SU-DHL-6 (cell line): ENCODE measurements at regions not wholly inside any gene's neighbourhood (a gene's known extent, or its start where the extent isn't known, plus 50 kb on each side); places are given as distances from the start of the nearest gene placed in this dataset.

ENCODE experiments used
- H2AFZ ChIP-seq: fragments of 200-600 bp; sonication (generic); 2 replicates; pipeline ENCODE4 v1.6.1; 2014; ENCODE audit warnings: low read depth, mild to moderate bottlenecking, moderate library complexity, mixed read lengths, antibody characterized with exemption, low read length; ENCODE audit not compliant: severe bottlenecking
- H3F3A ChIP-seq: fragments of 200-600 bp; shearing (Covaris generic); 2 replicates; pipeline ENCODE4 v1.6.0; 2016; ENCODE audit warnings: antibody characterized with exemption, mild to moderate bottlenecking; ENCODE audit not compliant: insufficient read depth
- H3K27ac ChIP-seq: fragments of 200-600 bp; sonication (generic); 2 replicates; pipeline ENCODE4 v1.5.1; 2016; ENCODE audit warnings: low read depth, mild to moderate bottlenecking, low read length, moderate library complexity, mixed read lengths
- H3K27me3 ChIP-seq: fragments of 200-600 bp; sonication (generic), shearing (Covaris generic); 2 replicates; pipeline ENCODE4 v1.6.0; 2014; ENCODE audit warnings: mild to moderate bottlenecking, low read length
- H3K36me3 ChIP-seq: fragments of 200-600 bp; sonication (generic); 2 replicates; pipeline ENCODE4 v1.6.1; 2014; ENCODE audit warnings: mild to moderate bottlenecking, low read length, mixed read lengths
- H3K4me2 ChIP-seq: fragments of 300-600, 200-600 bp; shearing (Covaris generic), sonication (generic); 2 replicates; pipeline ENCODE4 v1.6.0; 2014; ENCODE audit warnings: low read length, low read depth, mild to moderate bottlenecking; ENCODE audit not compliant: poor library complexity, severe bottlenecking
- H3K4me3 ChIP-seq: fragments of 200-600 bp; sonication (generic); 2 replicates; pipeline ENCODE4 v1.5.1; 2014; ENCODE audit warnings: antibody characterized with exemption, low read length, mild to moderate bottlenecking, mixed read lengths; ENCODE audit not compliant: insufficient read depth, poor library complexity, severe bottlenecking
- H3K79me2 ChIP-seq: fragments of 200-600 bp; sonication (generic); 2 replicates; pipeline ENCODE4 v1.6.1; 2014; ENCODE audit warnings: mild to moderate bottlenecking, low read length, moderate library complexity; ENCODE audit not compliant: insufficient read depth
- H3K9ac ChIP-seq: fragments of 200-600 bp; sonication (generic); 2 replicates; pipeline ENCODE4 v1.7.0; 2014; ENCODE audit warnings: mild to moderate bottlenecking, low read length
- H3K9me2 ChIP-seq: fragments of 200-600 bp; sonication (generic); replicated peaks from 2 replicates; pipeline ENCODE4 v1.6.1; 2014; ENCODE audit warnings: low read length; ENCODE audit not compliant: insufficient read depth
- H3K9me3 ChIP-seq: fragments of 200-600 bp; sonication (generic); 2 replicates; pipeline ENCODE4 v1.6.1; 2014; ENCODE audit warnings: low read length, mixed read lengths; ENCODE audit not compliant: insufficient read depth
- H4K20me1 ChIP-seq: fragments of 200-600 bp; sonication (generic); 2 replicates; pipeline ENCODE4 v1.6.1; 2014; ENCODE audit warnings: low read depth, mild to moderate bottlenecking, antibody characterized with exemption, low read length, moderate library complexity, mixed read lengths
- EZH2phosphoT487 ChIP-seq: fragments of 200-600 bp; sonication (generic), shearing (Covaris generic); conservative IDR thresholded peaks from 2 replicates; pipeline ENCODE4 v1.6.1; 2018; ENCODE audit warnings: mild to moderate bottlenecking, antibody characterized with exemption, low read length, moderate library complexity, mixed read lengths
- TF ChIP-seq, protein P1 (sequence below): fragments of 200-600 bp; sonication (generic); IDR thresholded peaks from one replicate; pipeline ENCODE4 v1.5.1; 2017; ENCODE audit warnings: antibody characterized with exemption, mild to moderate bottlenecking, low read length, moderate library complexity; ENCODE audit not compliant: insufficient read depth, poor library complexity, severe bottlenecking

DNA sequence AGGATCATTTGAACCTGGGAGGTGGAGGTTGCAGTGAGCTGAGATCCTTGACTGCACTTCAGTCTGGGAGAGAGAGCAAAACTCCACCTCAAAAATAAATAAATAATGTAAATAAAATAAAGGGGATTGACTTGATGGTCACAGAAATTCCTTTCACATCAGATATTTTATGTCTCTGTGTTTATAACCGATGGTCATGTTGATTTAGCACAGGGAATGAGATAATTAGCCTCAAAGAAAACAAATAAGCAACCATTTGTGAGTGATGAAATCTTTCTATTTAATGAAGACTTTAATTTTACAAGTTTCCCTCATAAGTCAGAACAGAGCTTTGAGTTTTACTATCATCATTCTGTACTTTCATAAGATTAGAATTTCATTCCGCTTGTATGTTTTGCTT, 64.8 kb upstream of the NUPR2 start:
- Histone ChIP-seq H3K27me3 (no peaks in the 10 kb centered on the region), H3K4me2 (no peak overlapping the region), H3K9me2 (no peaks in the 10 kb centered on the region), H3K79me2 (no peaks in the 10 kb centered on the region), H2AFZ (no peak overlapping the region), H3K4me3 (no peak overlapping the region), H3K9me3 (no peaks in the 10 kb centered on the region), H3K36me3 (no peaks in the 10 kb centered on the region), H3K9ac (no peak overlapping the region), H3K27ac (no peak overlapping the region), H4K20me1 (no peaks in the 10 kb centered on the region), H3F3A (no peaks in the 10 kb centered on the region)
- no peak for TF ChIP-seq EZH2phosphoT487
- TF ChIP-seq, protein P1, sequence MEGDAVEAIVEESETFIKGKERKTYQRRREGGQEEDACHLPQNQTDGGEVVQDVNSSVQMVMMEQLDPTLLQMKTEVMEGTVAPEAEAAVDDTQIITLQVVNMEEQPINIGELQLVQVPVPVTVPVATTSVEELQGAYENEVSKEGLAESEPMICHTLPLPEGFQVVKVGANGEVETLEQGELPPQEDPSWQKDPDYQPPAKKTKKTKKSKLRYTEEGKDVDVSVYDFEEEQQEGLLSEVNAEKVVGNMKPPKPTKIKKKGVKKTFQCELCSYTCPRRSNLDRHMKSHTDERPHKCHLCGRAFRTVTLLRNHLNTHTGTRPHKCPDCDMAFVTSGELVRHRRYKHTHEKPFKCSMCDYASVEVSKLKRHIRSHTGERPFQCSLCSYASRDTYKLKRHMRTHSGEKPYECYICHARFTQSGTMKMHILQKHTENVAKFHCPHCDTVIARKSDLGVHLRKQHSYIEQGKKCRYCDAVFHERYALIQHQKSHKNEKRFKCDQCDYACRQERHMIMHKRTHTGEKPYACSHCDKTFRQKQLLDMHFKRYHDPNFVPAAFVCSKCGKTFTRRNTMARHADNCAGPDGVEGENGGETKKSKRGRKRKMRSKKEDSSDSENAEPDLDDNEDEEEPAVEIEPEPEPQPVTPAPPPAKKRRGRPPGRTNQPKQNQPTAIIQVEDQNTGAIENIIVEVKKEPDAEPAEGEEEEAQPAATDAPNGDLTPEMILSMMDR = no peak

DNA sequence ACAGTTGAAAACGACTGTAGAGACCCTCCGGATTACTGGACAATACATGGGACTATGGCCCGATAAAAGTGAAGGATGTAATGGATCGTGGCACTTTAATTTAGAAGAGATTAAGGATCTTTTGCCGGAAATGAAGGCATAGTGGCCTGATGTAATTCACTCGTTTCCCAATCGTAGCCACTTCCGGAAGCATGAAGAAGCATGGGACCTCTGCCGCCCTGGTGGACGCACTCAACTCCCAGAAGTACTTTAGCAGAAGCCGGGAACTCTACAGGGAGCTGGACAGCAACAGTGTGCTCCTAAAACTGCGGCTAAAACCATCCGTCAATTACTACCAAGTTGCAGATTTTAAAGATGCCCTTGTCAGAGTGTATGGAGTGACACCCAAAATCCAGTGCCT, 59.6 kb upstream of the NUPR2 start:
- Histone ChIP-seq H3K4me2 (no peak overlapping the region), H3K27me3 (no peaks in the 10 kb centered on the region), H3K9me3 (no peaks in the 10 kb centered on the region), H3F3A (no peaks in the 10 kb centered on the region), H3K79me2 (no peaks in the 10 kb centered on the region), H2AFZ (no peak overlapping the region), H3K27ac (no peak overlapping the region), H3K4me3 (no peak overlapping the region), H3K9me2 (no peaks in the 10 kb centered on the region), H3K9ac (no peak overlapping the region), H3K36me3 (no peaks in the 10 kb centered on the region), H4K20me1 (no peaks in the 10 kb centered on the region)
- TF ChIP-seq, protein P1 = no peak
- no peak for TF ChIP-seq EZH2phosphoT487

DNA sequence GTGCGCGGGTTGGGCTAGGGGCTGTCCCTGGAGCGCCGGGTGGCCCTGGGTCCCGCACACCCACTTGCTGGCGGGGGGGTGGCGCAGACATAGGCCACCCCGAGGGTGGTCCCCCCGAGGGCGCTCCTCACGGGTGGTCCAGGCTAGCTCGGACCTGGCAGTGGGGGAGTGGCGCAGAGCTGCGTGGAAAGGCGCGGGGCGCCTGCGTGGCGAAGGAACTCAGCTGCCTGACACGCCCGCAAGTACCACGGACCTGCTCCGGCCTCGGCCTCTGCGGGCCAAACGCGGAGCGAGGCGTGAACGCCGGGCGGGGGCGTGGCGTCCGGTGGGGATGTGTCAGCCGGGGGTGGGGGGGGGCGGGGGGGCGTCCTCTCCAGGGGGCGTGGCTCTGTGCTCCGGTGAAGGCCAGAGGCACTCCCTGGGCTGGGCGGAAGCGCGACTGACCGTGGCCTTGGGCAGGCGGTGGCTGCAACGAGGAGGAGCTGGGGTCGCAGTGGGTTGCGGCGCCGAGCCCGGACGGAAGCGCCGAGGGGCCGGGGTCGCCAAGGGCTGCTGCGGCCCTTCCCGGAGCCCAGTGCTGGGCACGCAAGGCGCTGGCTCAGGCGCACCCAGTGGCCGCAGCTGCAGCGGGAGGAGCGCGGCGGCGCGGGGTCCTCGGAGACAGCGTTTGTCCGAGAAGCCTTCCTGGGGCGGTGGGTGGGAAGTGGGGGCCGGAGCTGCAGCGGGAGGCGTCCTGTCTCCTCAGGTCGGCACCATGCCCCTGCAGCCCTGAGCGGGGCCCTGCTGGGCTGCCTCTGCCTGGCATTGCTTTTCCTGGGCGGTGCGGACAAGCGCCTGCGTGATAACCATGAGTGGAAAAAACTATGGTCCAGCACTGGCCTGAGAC, 58.9 kb upstream of the NUPR2 start:
- Histone ChIP-seq H3K9me3 (no peaks in the 10 kb centered on the region), H3K9ac (no peak overlapping the region), H3K36me3 (no peaks in the 10 kb centered on the region), H4K20me1 (no peaks in the 10 kb centered on the region), H2AFZ (no peak overlapping the region), H3K27me3 (no peaks in the 10 kb centered on the region), H3K4me3 (no peak overlapping the region), H3K79me2 (no peaks in the 10 kb centered on the region), H3K27ac (no peak overlapping the region), H3F3A (no peaks in the 10 kb centered on the region), H3K4me2 (no peak overlapping the region), H3K9me2 (no peaks in the 10 kb centered on the region)
- TF ChIP-seq, protein P1 = no peak
- no peak for TF ChIP-seq EZH2phosphoT487
